ENCODE measurements at regions not wholly inside any gene's neighbourhood (a gene's known extent, or its start where the extent isn't known, plus 50 kb on each side); places are given as distances from the start of the nearest gene placed in this dataset.

GRCh38 chr5:56564541-56565282, 250.6 kb upstream of the MAP3K1 start:
- TF ChIP-seq POLR2A (IDR thresholded peaks at IDR 0.05) (no peak), EP300 (IDR thresholded peaks at IDR 0.05) (no peak)
- TF ChIP-seq, protein P1, sequence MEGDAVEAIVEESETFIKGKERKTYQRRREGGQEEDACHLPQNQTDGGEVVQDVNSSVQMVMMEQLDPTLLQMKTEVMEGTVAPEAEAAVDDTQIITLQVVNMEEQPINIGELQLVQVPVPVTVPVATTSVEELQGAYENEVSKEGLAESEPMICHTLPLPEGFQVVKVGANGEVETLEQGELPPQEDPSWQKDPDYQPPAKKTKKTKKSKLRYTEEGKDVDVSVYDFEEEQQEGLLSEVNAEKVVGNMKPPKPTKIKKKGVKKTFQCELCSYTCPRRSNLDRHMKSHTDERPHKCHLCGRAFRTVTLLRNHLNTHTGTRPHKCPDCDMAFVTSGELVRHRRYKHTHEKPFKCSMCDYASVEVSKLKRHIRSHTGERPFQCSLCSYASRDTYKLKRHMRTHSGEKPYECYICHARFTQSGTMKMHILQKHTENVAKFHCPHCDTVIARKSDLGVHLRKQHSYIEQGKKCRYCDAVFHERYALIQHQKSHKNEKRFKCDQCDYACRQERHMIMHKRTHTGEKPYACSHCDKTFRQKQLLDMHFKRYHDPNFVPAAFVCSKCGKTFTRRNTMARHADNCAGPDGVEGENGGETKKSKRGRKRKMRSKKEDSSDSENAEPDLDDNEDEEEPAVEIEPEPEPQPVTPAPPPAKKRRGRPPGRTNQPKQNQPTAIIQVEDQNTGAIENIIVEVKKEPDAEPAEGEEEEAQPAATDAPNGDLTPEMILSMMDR (IDR thresholded peaks at IDR 0.05): no peak

All from stomach (tissue), 4 donors.